H1 (cell line): ENCODE measurements at regions not wholly inside any gene's neighbourhood (a gene's known extent, or its start where the extent isn't known, plus 50 kb on each side); places are given as distances from the start of the nearest gene placed in this dataset.

Experiments used
- CTCF ChIA-PET: fragments of 300-600 bp; sonication (Branson Sonifier 250); formaldehyde crosslinking; loops from one replicate; lab custom pipeline; 2021; ENCODE audit not compliant: partially characterized antibody; lab: Charles Lee
- POLR2A ChIA-PET: fragments of 300-600 bp; sonication (Branson Sonifier 250); formaldehyde crosslinking; loops from one replicate; lab custom pipeline; 2021; ENCODE audit warnings: inconsistent platforms; ENCODE audit not compliant: partially characterized antibody; lab: Charles Lee
- DNase-seq, 2 experiments: peaks; one replicate each; pipeline versions ENCODE4 v3.0.0 to v3.0.0-alpha.2; 2010 to 2022; ENCODE audit warnings: low spot score in 2 of 2, low read depth in 1 of 2, mixed read lengths in 1 of 2
- FAIRE-seq: peaks from 2 replicates; lab custom pipeline; 2011; peaks lifted over from hg19 to GRCh38; lab: Jason Lieb, UNC
- H2AFZ ChIP-seq: 2 replicates; pipeline ENCODE4 v1.8.1; 2012; ENCODE audit warnings: low read length, inconsistent platforms
- H2AK5ac ChIP-seq: 2 replicates; pipeline ENCODE4 v1.6.1; 2013; ENCODE audit warnings: low read depth, low read length
- H2BK120ac ChIP-seq: replicated peaks from 2 replicates; pipeline ENCODE3; 2013; ENCODE audit warnings: low read depth, low read length, inconsistent platforms
- H2BK12ac ChIP-seq: 2 replicates; pipeline ENCODE4 v1.6.1; 2013; ENCODE audit warnings: low read depth, low read length
- H2BK15ac ChIP-seq: 2 replicates; pipeline ENCODE4 v1.6.1; 2013; ENCODE audit warnings: low read length
- H2BK20ac ChIP-seq: 2 replicates; pipeline ENCODE4 v1.6.1; 2013; ENCODE audit warnings: low read length
- H2BK5ac ChIP-seq: 2 replicates; pipeline ENCODE4 v1.6.1; 2013; ENCODE audit warnings: low read depth, low read length
- H3K14ac ChIP-seq: 2 replicates; pipeline ENCODE4 v1.6.1; 2013; ENCODE audit warnings: inconsistent platforms; ENCODE audit not compliant: insufficient read length
- H3K18ac ChIP-seq: 2 replicates; pipeline ENCODE4 v1.6.1; 2013; ENCODE audit warnings: low read length; ENCODE audit errors: extremely low read depth
- H3K23ac ChIP-seq: 2 replicates; pipeline ENCODE4 v1.6.1; 2013; ENCODE audit warnings: inconsistent platforms; ENCODE audit not compliant: insufficient read length
- H3K23me2 ChIP-seq: 2 replicates; pipeline ENCODE4 v1.6.1; 2013; ENCODE audit warnings: low read depth, low read length
- H3K27ac ChIP-seq: 2 replicates; pipeline ENCODE4 v1.6.1; 2011; ENCODE audit warnings: low read depth, low read length, inconsistent platforms
- H3K27me3 ChIP-seq, 4 experiments: replicated peaks in 1 of 4; 1 replicate in 1 of 4; 2 replicates in 3 of 4; pipeline versions ENCODE4 v1.6.1 to v1.8.1; 2011 to 2013; ENCODE audit warnings: low read length in 3 of 4, mild to moderate bottlenecking in 3 of 4, inconsistent platforms in 2 of 4, mixed read lengths in 2 of 4, moderate library complexity in 1 of 4; ENCODE audit not compliant: control insufficient read depth in 3 of 4, insufficient read depth in 3 of 4; ENCODE audit errors: extremely low read depth in 1 of 4
- H3K36me3 ChIP-seq, 4 experiments: 2 replicates each; pipeline versions ENCODE4 v1.6.1 to v1.8.1; 2011 to 2013; ENCODE audit warnings: mild to moderate bottlenecking in 4 of 4, low read length in 3 of 4, moderate library complexity in 2 of 4, control low read depth in 1 of 4, inconsistent platforms in 1 of 4; ENCODE audit not compliant: insufficient read depth in 4 of 4, control insufficient read depth in 2 of 4
- H3K4ac ChIP-seq: replicated peaks from 2 replicates; pipeline ENCODE3; 2013; ENCODE audit warnings: low read length, low read depth, mixed read lengths, inconsistent platforms; ENCODE audit not compliant: insufficient read length
- H3K4me1 ChIP-seq, 4 experiments: replicated peaks in 1 of 4; 1 replicate in 1 of 4; 2 replicates in 3 of 4; pipeline versions ENCODE4 v1.6.1 to v1.8.1; 2011 to 2013; ENCODE audit warnings: low read length in 3 of 4, inconsistent platforms in 2 of 4, mixed read lengths in 1 of 4; ENCODE audit not compliant: insufficient read depth in 4 of 4, control insufficient read depth in 3 of 4
- H3K4me2 ChIP-seq, 2 experiments: 2 replicates each; pipeline versions ENCODE4 v1.6.1 to v1.8.1; 2011 to 2013; ENCODE audit warnings: low read depth in 2 of 2, low read length in 2 of 2, control low read depth in 1 of 2, inconsistent platforms in 1 of 2, mild to moderate bottlenecking in 1 of 2; ENCODE audit not compliant: insufficient read depth in 1 of 2
- H3K4me3 ChIP-seq, 4 experiments: fragments of 200-600, 300-600 bp in 1 of 4; sonication (generic), shearing (Covaris generic), sonication (Bioruptor Twin) in 1 of 4; 2 replicates each; pipeline versions ENCODE4 v1.5.1 to v1.8.1; 2011 to 2016; ENCODE audit warnings: low read length in 4 of 4, low read depth in 3 of 4, control low read depth in 2 of 4, inconsistent platforms in 2 of 4, mild to moderate bottlenecking in 2 of 4, mixed read lengths in 1 of 4, moderate library complexity in 1 of 4; ENCODE audit not compliant: insufficient read depth in 2 of 4; ENCODE audit errors: extremely low read depth in 1 of 4
- H3K56ac ChIP-seq: replicated peaks from 2 replicates; pipeline ENCODE3; 2013; ENCODE audit warnings: low read depth, mild to moderate bottlenecking, mixed read lengths, low read length, inconsistent platforms; ENCODE audit not compliant: insufficient read length
- H3K79me1 ChIP-seq: 2 replicates; pipeline ENCODE4 v1.6.1; 2013; ENCODE audit warnings: low read depth, low read length, control low read depth
- H3K79me2 ChIP-seq, 2 experiments: 2 replicates each; pipeline versions ENCODE4 v1.6.1 to v1.8.1; 2012 to 2013; ENCODE audit warnings: low read length in 2 of 2, mild to moderate bottlenecking in 2 of 2, inconsistent platforms in 1 of 2; ENCODE audit not compliant: insufficient read depth in 2 of 2, control insufficient read depth in 1 of 2
- H3K9ac ChIP-seq, 4 experiments: replicated peaks in 1 of 4; 1 replicate in 1 of 4; 2 replicates in 3 of 4; pipeline versions ENCODE4 v1.6.1 to v1.8.1; 2011 to 2013; ENCODE audit warnings: low read depth in 3 of 4, low read length in 3 of 4, control low read depth in 2 of 4, mild to moderate bottlenecking in 2 of 4, moderate library complexity in 2 of 4, inconsistent platforms in 1 of 4; ENCODE audit errors: extremely low read depth in 1 of 4
- H3K9me3 ChIP-seq, 2 experiments: 2 replicates each; pipeline versions ENCODE4 v1.6.1 to v1.8.1; 2012 to 2013; ENCODE audit warnings: mild to moderate bottlenecking in 2 of 2, moderate library complexity in 2 of 2, control low read depth in 1 of 2, inconsistent platforms in 1 of 2, low read depth in 1 of 2, low read length in 1 of 2, mixed read lengths in 1 of 2; ENCODE audit not compliant: insufficient read depth in 2 of 2
- H4K20me1 ChIP-seq, 2 experiments: replicated peaks in 1 of 2; 2 replicates each; pipeline versions ENCODE3 to v1.8.1; 2011 to 2013; ENCODE audit warnings: inconsistent platforms in 2 of 2, low read length in 2 of 2, mild to moderate bottlenecking in 1 of 2; ENCODE audit not compliant: insufficient read depth in 2 of 2, control insufficient read depth in 1 of 2
- H4K5ac ChIP-seq: 2 replicates; pipeline ENCODE4 v1.6.1; 2013; ENCODE audit warnings: low read length, low read depth, mixed read lengths, inconsistent platforms; ENCODE audit not compliant: insufficient read length
- H4K8ac ChIP-seq: 2 replicates; pipeline ENCODE4 v1.8.0; 2013; ENCODE audit warnings: mild to moderate bottlenecking, moderate library complexity, low read length, inconsistent platforms; ENCODE audit not compliant: insufficient read depth; ENCODE audit errors: extremely low read depth
- H4K91ac ChIP-seq: replicated peaks from 2 replicates; pipeline ENCODE3; 2013; ENCODE audit warnings: low read length, mixed read lengths, inconsistent platforms; ENCODE audit not compliant: insufficient read length
- ATF2 ChIP-seq: IDR thresholded peaks from 2 replicates; pipeline ENCODE4 v1.6.1; 2012; ENCODE audit warnings: low read length, inconsistent platforms
- EZH2 ChIP-seq: fragments of 200-600 bp; sonication (generic); IDR thresholded peaks from 2 replicates; pipeline ENCODE4 v1.7.1; 2012; ENCODE audit warnings: low read depth, mild to moderate bottlenecking, moderate library complexity, low read length, inconsistent platforms; ENCODE audit not compliant: severe bottlenecking
- FOSL1 ChIP-seq: IDR thresholded peaks from 2 replicates; pipeline ENCODE4 v1.6.1; 2011; ENCODE audit warnings: mild to moderate bottlenecking, low read depth, low read length, moderate library complexity; ENCODE audit not compliant: insufficient read depth
- RFX5 ChIP-seq: IDR thresholded peaks from 2 replicates; pipeline ENCODE4 v1.6.1; 2011; ENCODE audit warnings: low read depth, low read length, improper control_type of control experiment, borderline replicate concordance
- SRF ChIP-seq: IDR thresholded peaks from 2 replicates; pipeline ENCODE4 v1.6.1; 2011; ENCODE audit warnings: mild to moderate bottlenecking, low read depth, low read length, moderate library complexity
- WGBS, 2 experiments: shearing (Covaris generic) in 1 of 2; methylation state at CpG; one replicate each; pipeline versions ENCODE4 v1.1.6 to v1.1.7; 2013 to 2015; ENCODE audit warnings: low lambda C conversion rate in 2 of 2, mixed read lengths in 2 of 2, inconsistent platforms in 1 of 2, low coverage in 1 of 2, missing lambda C conversion rate in 1 of 2; ENCODE audit not compliant: insufficient replicate concordance in 2 of 2, insufficient coverage in 1 of 2, insufficient read length in 1 of 2; ENCODE audit errors: extremely low coverage in 1 of 2, missing lambda C conversion rate in 1 of 2; 5-methylcytosine and 5-hydroxymethylcytosine counted together

- no peaks in the 10 kb centered on the region; a peak in 2 of 7 replicates for H3K27me3 ChIP-seq
- no peak overlapping the region for H3K4me2 ChIP-seq
- H3K9me3 ChIP-seq, result no peaks in the 10 kb centered on the region
- H3K14ac ChIP-seq, result no peak overlapping the region
- CTCF ChIA-PET, result interaction anchor here (1.1 to 8.3 kb wide), 5 partner anchors 11 to 385 kb away, joined by 3 to 68 read pairs (median 3); no protein-coding TSS in a partner anchor
- POLR2A ChIA-PET, result no interaction called here
- H3K4ac ChIP-seq, result no peak overlapping the region
- H4K5ac ChIP-seq, result no peak overlapping the region
- H2BK20ac ChIP-seq, result no peak overlapping the region
- H2BK15ac ChIP-seq, result no peak overlapping the region
- no peak overlapping the region for H3K4me3 ChIP-seq
- H3K56ac ChIP-seq, result no peak overlapping the region
- no peak overlapping the region for H3K27ac ChIP-seq
- no peak overlapping the region for H2BK5ac ChIP-seq
- DNase-seq (no peak), FAIRE-seq (no peak)
- H3K79me2 ChIP-seq, result no peaks in the 10 kb centered on the region
- WGBS, 2 experiments, result 92% methylated on average over 5 of the region's 5 CpGs; no CpG with 5 or more reads in 1 of the 2 experiments
- no peaks in the 10 kb centered on the region for H3K23me2 ChIP-seq
- no peaks in the 10 kb centered on the region for H3K79me1 ChIP-seq
- H2BK12ac ChIP-seq, result no peak overlapping the region
- no peak overlapping the region for H2AFZ ChIP-seq
- H4K91ac ChIP-seq, result no peak overlapping the region
- no peak overlapping the region for H3K23ac ChIP-seq
- no peaks in the 10 kb centered on the region; a peak in 1 of 8 replicates for H3K36me3 ChIP-seq
- H2AK5ac ChIP-seq, result no peak overlapping the region
- H3K18ac ChIP-seq, result no peak overlapping the region
- no peak overlapping the region for H3K9ac ChIP-seq
- H4K8ac ChIP-seq, result no peak overlapping the region
- H4K20me1 ChIP-seq, result no peaks in the 10 kb centered on the region
- H3K4me1 ChIP-seq, result no peaks in the 10 kb centered on the region
- H2BK120ac ChIP-seq, result no peak overlapping the region
- TF ChIP-seq SRF, result no peak
- no peak for TF ChIP-seq ATF2
- TF ChIP-seq FOSL1, result no peak
- no peak for TF ChIP-seq RFX5
- no peak for TF ChIP-seq EZH2
These were observed 65.3 kb downstream of the NKX2-1 start for GRCh38 chr14:36454599-36455240.
